Ectodermal cell (in vitro differentiated cells): ENCODE measurements at regions not wholly inside any gene's neighbourhood (a gene's known extent, or its start where the extent isn't known, plus 50 kb on each side); places are given as distances from the start of the nearest gene placed in this dataset.
"Not testable (repeated sequence)": the region's sequence is repeated elsewhere in the genome, so short reads cannot be mapped to it uniquely, and the experiment has no call there.

Experiments used
- H3K27ac ChIP-seq: 2 replicates; pipeline ENCODE4 v1.7.0; 2013; ENCODE audit warnings: mild to moderate bottlenecking, low read depth, low read length; ENCODE audit not compliant: insufficient read depth, poor library complexity, severe bottlenecking
- H3K27me3 ChIP-seq: 2 replicates; pipeline ENCODE4 v1.7.0; 2013; ENCODE audit warnings: mild to moderate bottlenecking, low read length; ENCODE audit not compliant: insufficient read depth, control insufficient read depth, poor library complexity, severe bottlenecking
- H3K36me3 ChIP-seq: one replicate; pipeline ENCODE4 v1.7.0; 2013; ENCODE audit warnings: low read length; ENCODE audit not compliant: control insufficient read depth, insufficient read depth
- H3K4me1 ChIP-seq: one replicate; pipeline ENCODE4 v1.7.0; 2013; ENCODE audit warnings: low read length; ENCODE audit not compliant: control insufficient read depth, insufficient read depth
- H3K4me3 ChIP-seq: 2 replicates; pipeline ENCODE4 v1.7.0; 2013; ENCODE audit warnings: low read depth, low read length, control low read depth; ENCODE audit not compliant: insufficient read depth
- H3K9me3 ChIP-seq: 2 replicates; pipeline ENCODE4 v1.7.0; 2013; ENCODE audit warnings: mild to moderate bottlenecking, low read length, moderate library complexity; ENCODE audit not compliant: control insufficient read depth
- WGBS, 2 experiments: methylation state at CpG; one replicate each; pipeline ENCODE4 v1.1.7; 2013; ENCODE audit warnings: missing lambda C conversion rate in 2 of 2; 5-methylcytosine and 5-hydroxymethylcytosine counted together

GRCh38 chr6:106870069-106870468 lies 104.5 kb downstream of the CD24 start:
- H3K9me3 ChIP-seq = no peaks in the 10 kb centered on the region
- H3K27ac ChIP-seq = no peak overlapping the region
- no peak overlapping the region for H3K4me3 ChIP-seq
- whole genome bisulfite sequencing, 2 experiments = 96 to 100% methylated on average over 1 of the region's 1 CpG
- no peaks in the 10 kb centered on the region for H3K4me1 ChIP-seq
- no peaks in the 10 kb centered on the region for H3K36me3 ChIP-seq
- H3K27me3 ChIP-seq = no peaks in the 10 kb centered on the region

GRCh38 chr6:106869203-106869602 lies 105.3 kb downstream of the CD24 start:
- H3K4me1 ChIP-seq = no peaks in the 10 kb centered on the region
- H3K27me3 ChIP-seq = no peaks in the 10 kb centered on the region
- H3K27ac ChIP-seq = no peak overlapping the region
- 86 to 95% methylated on average over 4 to 5 of the region's 5 CpGs for WGBS, 2 experiments
- H3K36me3 ChIP-seq = no peaks in the 10 kb centered on the region
- H3K4me3 ChIP-seq = no peak overlapping the region
- no peaks in the 10 kb centered on the region for H3K9me3 ChIP-seq

GRCh38 chr6:106866875-106867658 lies 107.5 kb downstream of the CD24 start:
- Histone ChIP-seq H3K9me3 (no peaks in the 10 kb centered on the region), H3K27me3 (no peaks in the 10 kb centered on the region), H3K4me3 (no peak overlapping the region), H3K27ac (no peak overlapping the region), H3K4me1 (no peaks in the 10 kb centered on the region), H3K36me3 (no peaks in the 10 kb centered on the region)
- WGBS, 2 experiments = 86 to 90% methylated on average over 15 of the region's 15 CpGs

- Histone ChIP-seq H3K36me3 (no peaks in the 10 kb centered on the region), H3K4me1 (no peaks in the 10 kb centered on the region), H3K27ac (no peak overlapping the region), H3K4me3 (no peak overlapping the region), H3K27me3 (no peaks in the 10 kb centered on the region), H3K9me3 (peaks cover 2% of the 10 kb centered on the region)
- 93 to 98% methylated on average over 4 of the region's 4 CpGs for WGBS, 2 experiments
Observed at GRCh38 chr6:106862858-106863257, 111.7 kb downstream of the CD24 start.

- Histone ChIP-seq H3K27me3 (no peaks in the 10 kb centered on the region), H3K4me3 (no peak overlapping the region), H3K4me1 (no peaks in the 10 kb centered on the region), H3K27ac (no peak overlapping the region), H3K9me3 (peaks cover 2% of the 10 kb centered on the region), H3K36me3 (no peaks in the 10 kb centered on the region)
- 91 to 92% methylated on average over 4 of the region's 4 CpGs for whole genome bisulfite sequencing, 2 experiments
Observed at GRCh38 chr6:106860940-106861339, 113.6 kb downstream of the CD24 start.

GRCh38 chr6:106858653-106859092 lies 115.9 kb downstream of the CD24 start:
- Histone ChIP-seq H3K27ac (no peak overlapping the region), H3K27me3 (no peaks in the 10 kb centered on the region), H3K4me3 (no peak overlapping the region), H3K4me1 (no peaks in the 10 kb centered on the region), H3K9me3 (peaks cover 2% of the 10 kb centered on the region), H3K36me3 (no peaks in the 10 kb centered on the region)
- 80 to 92% methylated on average over 3 of the region's 3 CpGs for WGBS, 2 experiments

- Histone ChIP-seq H3K27ac (no peak overlapping the region), H3K27me3 (no peaks in the 10 kb centered on the region), H3K4me1 (no peaks in the 10 kb centered on the region), H3K4me3 (no peak overlapping the region), H3K9me3 (peaks cover 2% of the 10 kb centered on the region), H3K36me3 (no peaks in the 10 kb centered on the region)
- 92 to 93% methylated on average over 9 of the region's 9 CpGs for WGBS, 2 experiments
Observed at GRCh38 chr6:106857771-106858652, 116.5 kb downstream of the CD24 start.

DNA sequence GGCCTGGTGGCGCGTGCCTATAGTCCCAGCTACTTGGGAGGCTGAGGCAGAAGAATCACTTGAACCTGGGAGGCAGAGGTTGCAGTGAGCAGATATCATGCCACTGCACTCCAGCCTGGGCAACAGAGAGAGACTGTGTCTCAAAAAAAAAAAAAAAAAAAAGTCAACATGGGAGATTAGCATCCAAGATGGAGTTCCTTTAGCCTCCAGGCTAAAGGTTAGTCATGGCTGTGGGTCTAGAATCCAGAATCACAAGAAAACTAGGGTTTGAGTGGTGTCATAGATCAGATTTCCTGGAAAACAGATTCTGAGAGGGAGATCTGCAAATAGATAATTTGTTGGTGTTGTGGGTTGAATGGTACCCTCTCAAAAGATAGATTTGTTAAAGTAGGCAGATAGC lies 117.2 kb downstream of the CD24 start:
- H3K36me3 ChIP-seq, H3K27me3 ChIP-seq, H3K9me3 ChIP-seq, H3K4me1 ChIP-seq, H3K27ac ChIP-seq, H3K4me3 ChIP-seq: not testable (repeated sequence)
- WGBS, 2 experiments = 94 to 98% methylated on average over 2 of the region's 2 CpGs

GRCh38 chr6:106856227-106856874 lies 118.2 kb downstream of the CD24 start:
- Histone ChIP-seq H3K4me3 (no peak overlapping the region), H3K4me1 (no peaks in the 10 kb centered on the region), H3K27ac (no peak overlapping the region), H3K9me3 (peaks cover 5% of the 10 kb centered on the region), H3K27me3 (no peaks in the 10 kb centered on the region), H3K36me3 (no peaks in the 10 kb centered on the region)
- WGBS, 2 experiments = 91% methylated on average over 8 of the region's 9 CpGs

- no peak overlapping the region for H3K27ac ChIP-seq
- peaks cover 2% of the 10 kb centered on the region for H3K9me3 ChIP-seq
- 92 to 95% methylated on average over 4 of the region's 4 CpGs for WGBS, 2 experiments
- no peaks in the 10 kb centered on the region for H3K27me3 ChIP-seq
- no peaks in the 10 kb centered on the region for H3K36me3 ChIP-seq
- no peaks in the 10 kb centered on the region for H3K4me1 ChIP-seq
- no peak overlapping the region for H3K4me3 ChIP-seq
Observed at GRCh38 chr6:106855117-106855516, 119.4 kb downstream of the CD24 start.
